ENCODE measurements at regions not wholly inside any gene's neighbourhood (a gene's known extent, or its start where the extent isn't known, plus 50 kb on each side); places are given as distances from the start of the nearest gene placed in this dataset.

DNA sequence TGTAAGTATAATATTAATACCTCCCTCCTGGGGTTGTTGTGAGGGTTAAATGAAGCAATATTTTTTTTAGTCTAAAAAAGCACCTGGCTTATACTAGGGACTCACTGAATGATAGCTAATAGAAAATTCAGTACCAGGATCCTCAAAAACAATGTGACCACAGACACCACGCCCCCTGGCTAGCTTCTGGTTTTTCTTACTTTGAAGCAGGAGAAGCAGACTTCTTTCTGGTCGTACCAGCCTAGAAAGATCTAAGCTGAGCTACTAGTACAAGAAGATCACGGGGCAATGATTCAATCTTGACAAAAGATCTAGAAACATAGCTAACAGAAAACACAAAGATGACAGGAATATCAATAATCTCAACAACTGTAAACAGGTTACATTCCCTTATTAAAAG is 218.5 kb upstream of the SLC30A5 start:
- TF ChIP-seq, protein P1, sequence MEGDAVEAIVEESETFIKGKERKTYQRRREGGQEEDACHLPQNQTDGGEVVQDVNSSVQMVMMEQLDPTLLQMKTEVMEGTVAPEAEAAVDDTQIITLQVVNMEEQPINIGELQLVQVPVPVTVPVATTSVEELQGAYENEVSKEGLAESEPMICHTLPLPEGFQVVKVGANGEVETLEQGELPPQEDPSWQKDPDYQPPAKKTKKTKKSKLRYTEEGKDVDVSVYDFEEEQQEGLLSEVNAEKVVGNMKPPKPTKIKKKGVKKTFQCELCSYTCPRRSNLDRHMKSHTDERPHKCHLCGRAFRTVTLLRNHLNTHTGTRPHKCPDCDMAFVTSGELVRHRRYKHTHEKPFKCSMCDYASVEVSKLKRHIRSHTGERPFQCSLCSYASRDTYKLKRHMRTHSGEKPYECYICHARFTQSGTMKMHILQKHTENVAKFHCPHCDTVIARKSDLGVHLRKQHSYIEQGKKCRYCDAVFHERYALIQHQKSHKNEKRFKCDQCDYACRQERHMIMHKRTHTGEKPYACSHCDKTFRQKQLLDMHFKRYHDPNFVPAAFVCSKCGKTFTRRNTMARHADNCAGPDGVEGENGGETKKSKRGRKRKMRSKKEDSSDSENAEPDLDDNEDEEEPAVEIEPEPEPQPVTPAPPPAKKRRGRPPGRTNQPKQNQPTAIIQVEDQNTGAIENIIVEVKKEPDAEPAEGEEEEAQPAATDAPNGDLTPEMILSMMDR (IDR thresholded peaks at IDR 0.05), result no peak
- TF ChIP-seq EZH2 (IDR thresholded peaks at IDR 0.05; ENCODE audit: borderline replicate concordance, insufficient read depth, low read depth, low read length, poor library complexity, severe bottlenecking), result no peak
